Occipital lobe (tissue), 1 donor: ENCODE measurements at regions not wholly inside any gene's neighbourhood (a gene's known extent, or its start where the extent isn't known, plus 50 kb on each side); places are given as distances from the start of the nearest gene placed in this dataset.
"Not testable (repeated sequence)": the region's sequence is repeated elsewhere in the genome, so short reads cannot be mapped to it uniquely, and the experiment has no call there.

Experiments used
- DNase-seq: peaks from one replicate; lab custom pipeline; 2025; lab: John Stamatoyannopoulos, UW

DNA sequence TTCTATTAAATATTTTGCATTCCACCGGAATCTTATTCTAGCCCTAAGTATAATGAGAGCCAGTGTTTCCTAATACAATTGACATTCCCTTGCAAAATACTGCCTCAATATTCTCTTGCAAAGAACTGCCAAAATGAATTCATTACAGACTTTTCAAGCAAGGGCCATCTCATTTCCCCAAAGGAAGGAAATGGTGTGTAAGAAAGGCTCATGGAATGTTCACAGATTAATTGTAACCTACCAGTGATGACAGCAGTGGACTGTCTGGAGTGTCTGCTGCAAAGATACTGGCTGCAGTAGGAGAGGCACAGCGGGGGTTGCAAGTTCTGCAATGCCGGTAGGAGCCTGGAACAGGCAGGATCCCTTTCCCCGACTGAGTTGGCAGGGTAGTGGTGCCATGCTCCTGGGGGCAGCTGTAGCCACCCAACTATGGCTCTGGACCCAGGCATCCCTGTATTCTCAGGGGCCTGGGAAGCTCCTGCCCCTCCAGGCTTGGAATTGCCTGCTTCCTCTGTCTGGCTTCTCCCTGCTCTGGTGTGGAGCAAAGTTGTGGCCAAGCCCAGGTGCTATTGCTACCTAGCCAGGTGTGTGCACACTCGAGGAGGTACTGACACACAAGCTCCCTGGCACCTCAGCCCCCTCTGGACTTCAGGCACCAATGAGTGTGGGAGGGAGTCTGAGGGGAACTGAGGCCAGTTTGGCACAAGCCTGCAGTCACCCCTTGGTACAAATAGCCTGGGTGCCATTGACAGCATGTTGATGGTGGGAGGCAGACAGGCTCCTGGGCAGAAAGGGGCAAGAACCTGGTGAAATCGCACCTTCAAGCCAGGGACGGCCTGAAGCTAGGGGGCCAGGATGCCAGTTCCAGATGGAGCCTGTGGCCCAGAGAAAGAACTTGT, 1371.0 kb downstream of the KCNT2 start:
- DNase-seq = no peak

DNA sequence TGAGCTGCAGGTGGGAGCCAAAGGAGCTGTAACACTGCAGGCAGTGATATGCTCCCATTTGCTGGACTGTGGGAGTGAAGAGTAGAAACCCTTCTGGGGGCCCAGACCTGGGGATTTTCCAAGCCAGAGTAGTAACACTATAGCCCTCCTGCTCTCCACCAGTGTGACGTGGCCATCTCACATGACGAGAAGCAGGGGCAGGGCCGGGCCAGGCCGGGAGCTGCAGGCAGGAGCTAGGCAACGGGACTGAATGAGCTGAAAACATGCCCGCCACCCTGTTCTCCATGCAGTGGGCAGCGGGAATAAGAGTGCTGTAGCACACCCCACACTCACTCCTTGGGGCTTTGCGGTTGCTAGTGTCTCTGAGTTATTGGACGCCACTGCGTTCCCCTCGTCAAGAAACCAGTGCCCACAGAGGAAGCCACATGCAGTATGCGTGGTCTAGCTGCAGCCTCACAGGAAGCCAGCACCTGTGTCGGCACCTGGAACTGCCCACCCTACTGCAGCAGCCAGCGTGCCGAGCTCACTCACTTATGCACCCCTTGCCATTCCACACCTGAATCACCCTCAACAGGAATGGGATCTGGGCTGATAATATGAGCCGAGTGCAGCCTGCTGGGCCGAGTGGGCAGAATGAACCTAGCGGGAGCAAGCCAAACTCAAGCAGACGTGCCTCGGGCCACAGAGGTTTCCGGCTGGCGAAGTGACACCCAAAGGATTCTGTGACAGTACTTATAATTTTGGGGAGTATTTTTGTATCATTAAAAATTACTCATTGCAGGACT, 1389.6 kb downstream of the KCNT2 start:
- no peak for DNase-seq

DNA sequence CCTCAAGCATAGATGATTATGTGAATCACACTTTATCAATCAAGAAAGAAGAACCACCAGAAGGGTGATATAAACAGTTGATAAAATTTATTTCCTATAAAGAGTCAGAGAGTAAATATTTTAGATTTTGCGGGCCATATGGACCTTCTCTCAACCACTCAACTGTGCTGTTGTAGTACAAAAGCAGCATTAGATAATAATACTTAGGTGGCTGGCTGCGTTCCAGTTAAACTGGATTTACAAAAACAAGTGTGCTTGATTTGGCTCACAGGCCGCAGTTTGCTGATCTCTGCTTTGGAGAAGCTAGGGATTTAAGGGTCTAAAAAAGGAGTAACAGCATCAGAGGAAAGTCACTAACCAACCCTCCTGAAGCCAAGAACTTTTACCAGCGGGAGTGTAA, 1406.0 kb downstream of the KCNT2 start:
- DNase-seq = no peak

DNA sequence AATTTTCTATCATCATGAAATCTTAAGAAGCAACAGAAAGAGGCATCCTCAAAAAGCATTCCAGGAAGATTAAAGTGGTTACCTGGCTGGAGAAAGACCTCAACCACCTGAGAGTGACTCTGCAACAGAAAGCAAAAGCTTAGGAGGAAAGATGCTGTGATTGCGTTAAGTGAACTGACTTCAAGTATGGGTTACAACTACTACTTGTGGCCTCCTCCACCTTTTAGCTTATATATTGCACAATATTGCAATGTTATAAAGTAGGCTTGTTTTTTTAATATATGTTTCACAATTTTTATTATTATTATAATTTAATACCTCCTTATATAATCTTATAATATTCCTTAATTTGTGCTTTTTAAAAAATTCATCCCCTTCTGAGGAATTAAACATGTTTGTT, 1407.5 kb downstream of the KCNT2 start:
- DNase-seq = no peak

DNA sequence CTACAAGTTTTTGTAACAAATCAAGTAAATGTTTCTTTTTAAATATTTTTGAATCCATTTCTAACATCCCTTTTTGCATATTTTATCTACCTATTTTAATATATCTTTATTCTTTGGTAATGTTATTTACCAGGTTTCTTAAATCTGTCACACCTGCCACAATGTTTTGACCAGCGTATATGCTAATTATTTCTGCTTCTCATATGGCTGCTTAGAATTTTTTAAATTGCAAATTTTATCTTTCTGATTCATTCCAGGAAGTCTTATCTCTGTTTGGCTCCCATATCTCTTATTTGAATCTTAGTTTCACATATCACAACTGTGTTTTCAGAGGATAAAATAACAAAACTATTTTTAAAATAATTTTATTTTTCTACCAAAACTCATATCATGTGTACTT, 1411.1 kb downstream of the KCNT2 start:
- no peak for DNase-seq

DNA sequence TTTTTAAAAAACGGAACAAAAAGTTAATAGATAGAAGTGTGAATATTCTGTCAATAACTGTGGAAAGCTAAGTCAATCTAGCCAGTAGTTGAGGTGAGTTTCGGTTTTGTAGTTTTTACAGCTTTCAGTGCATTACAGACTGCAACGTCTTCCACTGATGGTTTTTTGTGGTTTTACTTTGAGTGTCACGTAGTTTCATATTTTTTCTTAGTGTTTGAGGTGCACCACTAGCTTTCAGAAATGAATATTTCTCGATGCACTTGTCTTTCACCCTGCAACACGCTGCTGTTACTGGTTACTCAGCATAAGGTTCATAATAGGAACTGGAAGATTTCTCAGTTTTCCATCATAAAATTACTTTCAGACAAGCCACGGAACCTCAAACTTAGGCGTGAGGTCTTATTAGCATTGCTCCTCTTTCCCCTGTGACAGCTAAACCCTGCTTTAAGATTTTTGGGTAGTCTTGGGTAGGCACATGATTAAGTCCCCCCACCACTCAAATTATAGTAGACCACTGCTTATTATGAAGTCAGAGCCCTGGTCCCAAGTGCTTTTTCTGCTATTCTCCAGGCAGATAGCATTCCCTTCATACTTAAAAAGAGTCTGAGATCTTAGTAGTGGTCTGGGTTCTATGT, 1412.7 kb downstream of the KCNT2 start:
- DNase-seq = no peak

DNA sequence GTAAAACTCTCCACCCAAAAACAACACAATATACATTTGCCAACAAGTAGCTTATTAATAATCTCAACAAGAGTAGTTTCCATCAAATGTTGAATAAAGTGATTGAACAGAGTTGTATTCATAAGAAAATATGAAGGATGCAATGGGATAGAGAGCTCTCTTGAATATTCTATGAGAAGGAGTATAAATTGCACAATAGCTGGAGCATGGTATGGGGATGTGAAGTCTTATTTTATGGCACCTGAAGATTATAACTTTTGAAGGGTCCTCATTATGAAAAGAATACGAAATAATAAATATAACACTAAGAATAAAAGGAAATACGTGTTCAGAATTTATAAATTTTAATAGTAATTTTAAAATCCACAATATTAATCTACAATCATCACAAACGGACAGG, 1415.1 kb downstream of the KCNT2 start:
- no peak for DNase-seq

DNA sequence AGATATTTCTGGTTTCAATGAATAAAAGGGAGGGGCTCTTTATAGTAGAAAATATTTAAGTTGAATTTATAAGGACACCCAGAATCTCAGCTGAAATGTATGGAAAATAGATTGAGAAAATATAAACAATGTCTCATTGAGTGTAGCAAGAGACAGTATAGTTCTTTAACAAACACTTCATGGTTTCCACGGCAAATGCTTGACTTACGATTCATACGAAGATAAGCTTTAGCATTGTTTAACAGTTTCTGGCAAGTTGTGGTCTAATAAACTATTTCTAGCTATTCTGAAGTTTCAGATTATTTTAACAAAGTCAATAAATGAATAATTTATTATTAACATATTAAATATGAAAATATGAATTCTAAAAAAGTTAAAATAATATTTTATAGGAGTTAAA, 1419.4 kb downstream of the KCNT2 start:
- DNase-seq = no peak

DNA sequence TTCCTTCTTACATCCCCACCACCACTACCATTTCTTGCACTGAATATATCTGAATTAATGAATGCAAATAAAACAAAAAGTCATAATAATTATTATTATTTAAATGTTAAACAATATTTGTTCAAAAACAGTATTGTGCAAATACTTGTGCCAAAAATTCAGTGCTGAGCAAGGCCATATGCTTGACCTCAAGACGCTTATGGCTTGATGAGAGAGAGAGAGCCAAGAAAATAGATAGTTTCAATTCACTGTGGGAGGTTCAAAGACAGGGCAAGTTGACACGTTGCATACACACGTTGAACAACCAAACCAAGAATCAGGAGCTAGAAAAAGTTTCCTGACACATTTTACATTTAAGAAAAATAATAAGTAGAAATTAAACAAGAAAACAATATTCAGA, 1421.7 kb downstream of the KCNT2 start:
- DNase-seq = no peak

DNA sequence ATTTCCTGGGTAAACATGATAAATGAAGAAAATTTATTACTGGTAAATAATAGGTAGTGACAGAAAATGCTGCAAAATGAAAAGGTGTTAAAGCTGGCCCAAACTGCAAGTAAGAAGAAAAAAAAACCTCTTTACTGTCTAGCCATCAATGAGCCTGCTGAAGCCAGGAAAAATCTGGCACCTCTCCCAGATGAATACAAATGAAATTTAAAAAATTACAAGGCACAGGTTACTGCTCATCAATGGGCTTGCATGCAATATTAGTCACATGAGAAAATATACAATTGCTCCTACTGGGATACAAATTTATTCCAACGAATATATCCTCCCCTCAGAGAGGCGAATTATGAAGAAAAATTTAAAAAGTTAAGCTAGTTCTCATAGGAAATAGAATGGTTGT, 1422.5 kb downstream of the KCNT2 start:
- DNase-seq = no peak

DNA sequence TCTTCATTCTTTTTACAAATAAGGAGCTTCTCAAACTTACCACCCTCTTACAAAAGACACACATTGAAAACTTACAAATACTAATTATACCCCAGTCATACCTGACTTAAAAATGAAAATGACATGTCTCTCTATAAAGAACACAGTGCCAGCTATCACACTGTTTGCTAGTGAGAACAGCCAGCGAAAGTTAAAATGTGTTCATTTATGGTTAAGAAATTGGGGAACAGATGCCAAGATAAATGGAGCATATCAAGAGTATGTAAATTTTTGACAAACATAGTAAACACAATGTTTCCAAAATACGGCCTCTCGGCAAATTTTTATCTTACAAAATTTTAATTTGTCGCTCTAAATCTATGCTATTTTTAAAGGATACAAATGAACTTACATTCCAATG, 1422.9 kb downstream of the KCNT2 start:
- DNase-seq = no peak

DNA sequence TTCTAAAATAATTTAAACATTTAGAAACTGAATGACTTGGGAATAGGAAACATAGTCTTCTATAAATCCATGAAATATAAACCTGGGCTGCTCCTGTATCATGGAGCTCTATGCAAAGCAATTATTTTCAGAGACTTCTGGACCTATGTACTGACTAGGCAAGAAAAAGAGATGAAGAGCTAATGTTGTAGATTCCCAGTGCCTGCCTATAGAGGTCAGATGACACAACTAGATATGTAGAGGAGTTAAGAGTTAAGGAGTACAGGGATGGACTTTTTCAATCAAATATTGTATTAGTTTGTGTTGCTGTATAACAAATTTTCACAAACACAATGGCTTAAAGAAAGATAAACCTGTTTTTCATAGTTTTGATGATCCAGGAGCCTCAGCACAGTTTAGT, 1434.5 kb downstream of the KCNT2 start:
- no peak for DNase-seq

DNA sequence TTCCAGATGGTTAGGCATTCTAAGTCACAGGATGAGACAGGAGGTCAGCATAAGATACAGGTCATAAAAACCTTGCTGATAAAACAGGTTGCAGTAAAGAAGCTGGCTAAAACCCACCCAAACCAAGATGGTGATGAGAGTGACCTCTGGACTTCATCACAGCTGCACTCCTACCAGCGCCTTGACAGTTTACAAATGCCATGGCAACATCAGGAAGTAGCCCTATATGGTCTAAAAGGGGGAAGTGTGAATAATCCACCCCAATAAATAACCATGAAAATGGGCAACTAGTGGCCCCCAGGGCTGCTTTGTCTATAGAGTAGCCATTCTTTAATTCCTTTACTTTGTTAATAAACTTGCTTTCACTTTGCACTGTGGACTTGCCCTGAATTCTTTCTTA, 1448.4 kb downstream of the KCNT2 start:
- DNase-seq = not testable (repeated sequence)

DNA sequence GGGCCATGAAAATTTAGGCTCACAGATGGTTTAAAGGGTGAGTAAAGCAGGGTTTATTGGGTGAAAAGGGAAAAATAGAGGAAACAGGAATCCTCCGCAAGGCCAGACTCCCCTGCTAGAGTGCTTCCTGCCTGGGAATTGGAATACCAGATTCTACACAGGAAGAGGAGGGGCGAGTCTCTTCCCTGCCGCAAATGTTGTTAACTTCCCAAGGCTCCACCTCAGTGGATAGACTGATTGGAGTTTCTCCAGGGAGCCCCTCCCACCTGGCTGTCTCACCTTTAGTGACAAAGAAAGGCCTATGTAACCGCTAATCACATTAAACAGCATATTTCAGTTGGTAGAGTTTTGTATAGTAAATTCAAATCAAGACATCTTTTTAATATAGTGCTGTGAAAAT, 1450.1 kb downstream of the KCNT2 start:
- no peak for DNase-seq

DNA sequence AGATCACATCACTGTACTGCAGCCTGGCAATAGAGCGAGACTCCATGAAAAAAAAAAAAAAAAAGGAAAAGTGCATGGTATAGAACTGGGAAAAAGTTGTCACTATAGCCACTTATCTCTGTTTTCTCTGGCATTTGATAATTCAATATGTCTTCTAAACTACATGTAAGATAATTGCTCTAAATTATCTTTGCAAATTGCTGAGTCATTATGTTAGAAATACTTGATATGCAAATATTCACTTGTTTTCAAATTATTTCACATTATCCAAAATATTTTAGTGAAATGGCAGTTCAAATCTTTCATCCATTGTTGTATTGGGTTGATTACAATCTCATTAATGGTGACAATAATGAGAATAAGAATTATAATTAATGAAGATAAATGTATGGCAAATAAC, 1455.1 kb downstream of the KCNT2 start:
- no peak for DNase-seq

DNA sequence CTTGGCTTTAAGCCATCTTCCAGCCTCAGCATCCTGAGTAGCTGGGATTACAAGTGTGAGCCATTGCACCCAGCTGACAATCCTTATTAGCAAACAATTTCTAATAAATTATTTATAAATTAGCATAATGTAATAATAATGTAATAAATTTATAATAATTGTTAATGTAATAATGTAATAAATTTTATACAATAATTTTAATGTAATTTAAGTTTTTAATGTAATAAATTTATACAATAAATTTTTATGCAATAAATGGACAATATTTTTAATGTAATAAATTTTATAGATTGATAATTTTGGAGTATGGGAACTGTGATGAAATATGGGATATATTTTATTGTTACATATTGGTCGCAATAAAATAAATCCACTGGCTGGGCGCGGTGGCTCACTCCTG, 1457.5 kb downstream of the KCNT2 start:
- DNase-seq = no peak

DNA sequence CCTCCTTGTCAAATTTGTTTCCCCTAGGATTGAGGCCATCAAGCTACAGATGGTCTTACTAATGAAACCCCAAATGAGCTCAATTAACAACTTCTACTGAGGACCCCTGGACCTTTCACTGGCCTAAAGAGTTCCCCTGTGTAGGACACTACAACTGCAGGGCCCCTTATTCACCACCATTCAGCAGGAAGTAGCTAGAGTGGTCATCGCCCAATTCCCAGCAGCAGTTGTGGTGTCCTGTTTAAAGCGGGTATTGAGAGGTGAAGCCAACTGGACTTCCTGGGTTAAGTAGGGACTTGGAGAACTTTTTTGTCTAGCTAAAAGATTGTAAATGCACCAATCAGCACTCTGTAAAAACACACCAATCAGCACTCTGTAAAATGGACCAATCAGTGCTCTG, 1466.9 kb downstream of the KCNT2 start:
- DNase-seq = no peak

DNA sequence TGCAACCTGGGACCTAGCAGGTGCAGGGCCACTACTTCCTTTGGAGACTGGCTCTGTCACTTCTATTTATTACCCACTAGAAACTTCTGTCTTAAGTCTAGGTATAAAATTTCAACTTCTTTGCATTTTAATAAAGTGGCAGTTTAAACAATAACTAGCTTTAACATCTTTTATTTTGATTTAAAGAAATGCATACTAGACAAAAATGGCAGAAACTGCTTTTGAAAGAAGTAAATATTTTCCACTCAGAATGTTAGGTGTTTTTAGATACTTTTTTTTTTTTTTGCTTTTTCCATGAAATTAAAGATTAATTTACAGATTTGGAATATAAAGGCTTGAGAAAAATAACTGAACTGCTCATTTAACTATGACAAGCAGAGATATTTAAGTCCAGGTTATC, 1477.6 kb downstream of the KCNT2 start:
- no peak for DNase-seq

DNA sequence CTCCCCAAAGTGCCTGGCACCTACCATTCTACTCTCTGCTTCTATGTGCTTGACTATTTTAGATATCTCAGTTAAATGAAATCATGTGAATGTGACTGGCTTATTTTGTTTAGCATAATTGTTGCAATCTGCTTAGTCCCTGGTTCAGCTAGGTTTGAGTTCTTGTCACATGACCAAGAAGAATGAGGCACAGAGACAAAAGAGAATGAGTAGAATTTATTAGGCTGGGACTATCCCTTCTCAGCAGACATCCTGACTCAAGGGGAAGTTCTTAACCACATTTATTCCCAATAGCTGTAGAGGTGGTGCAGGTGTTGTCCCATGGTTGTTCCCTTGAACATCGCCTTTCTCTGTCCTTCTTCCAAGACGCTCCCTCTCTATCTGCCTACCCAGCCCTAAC, 1485.7 kb downstream of the KCNT2 start:
- DNase-seq = no peak

DNA sequence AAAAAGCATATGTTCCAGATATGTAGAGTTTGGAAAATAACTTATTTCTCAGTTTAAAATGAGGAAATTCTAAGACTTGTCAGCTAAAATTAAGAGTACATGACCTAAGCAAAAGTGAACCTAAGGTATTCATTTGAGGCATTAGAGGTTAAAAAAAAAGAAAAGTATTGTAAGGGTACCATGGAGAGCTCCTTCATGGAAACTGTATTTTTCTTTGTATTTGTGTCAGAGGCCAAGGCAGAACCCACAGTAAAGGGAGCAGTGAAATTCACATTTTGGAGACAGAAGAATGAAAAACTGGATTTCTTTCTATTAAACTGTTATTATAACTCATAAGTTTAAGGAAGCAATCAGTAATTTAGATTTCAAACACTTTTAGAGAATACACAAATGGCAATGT, 1494.8 kb downstream of the KCNT2 start:
- DNase-seq = no peak

DNA sequence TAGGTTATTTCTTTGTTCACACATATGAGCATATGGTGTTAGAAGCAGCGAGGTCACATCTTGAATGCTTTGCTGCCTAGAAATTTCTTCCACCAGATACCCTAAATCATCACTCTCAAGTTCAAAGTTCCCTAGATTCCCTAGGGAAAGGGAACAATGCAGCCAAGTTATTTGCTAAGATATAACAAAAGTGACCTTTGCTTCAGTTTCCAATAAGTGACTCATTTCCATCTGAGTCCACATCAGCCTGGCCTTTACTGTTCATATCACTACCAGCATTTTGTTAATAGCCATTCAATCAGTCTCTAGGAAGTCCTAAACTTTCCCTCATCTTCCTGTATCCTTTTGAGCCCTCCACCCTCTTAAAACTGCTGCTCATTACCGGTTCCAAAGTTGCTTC, 1502.5 kb downstream of the KCNT2 start:
- no peak for DNase-seq

DNA sequence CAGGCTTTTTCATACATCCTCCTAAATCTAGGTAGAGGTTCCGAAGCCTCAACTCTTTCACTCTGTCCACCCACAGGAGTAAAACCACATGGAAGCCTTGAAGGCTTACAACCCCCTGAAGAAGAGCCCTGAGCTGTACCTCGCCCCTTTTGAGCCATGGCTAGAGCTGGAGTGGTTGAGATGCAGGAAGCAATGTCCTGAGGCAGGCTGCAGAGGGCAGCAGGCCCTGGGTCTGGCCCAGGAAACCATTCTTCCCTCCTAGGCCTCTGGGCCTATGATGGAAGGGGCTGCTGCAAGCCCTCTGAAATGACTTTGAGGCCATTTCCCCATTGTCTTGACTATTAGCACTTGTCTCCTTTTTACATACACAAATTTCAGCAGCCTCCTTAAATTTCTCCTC, 1503.0 kb downstream of the KCNT2 start:
- no peak for DNase-seq

DNA sequence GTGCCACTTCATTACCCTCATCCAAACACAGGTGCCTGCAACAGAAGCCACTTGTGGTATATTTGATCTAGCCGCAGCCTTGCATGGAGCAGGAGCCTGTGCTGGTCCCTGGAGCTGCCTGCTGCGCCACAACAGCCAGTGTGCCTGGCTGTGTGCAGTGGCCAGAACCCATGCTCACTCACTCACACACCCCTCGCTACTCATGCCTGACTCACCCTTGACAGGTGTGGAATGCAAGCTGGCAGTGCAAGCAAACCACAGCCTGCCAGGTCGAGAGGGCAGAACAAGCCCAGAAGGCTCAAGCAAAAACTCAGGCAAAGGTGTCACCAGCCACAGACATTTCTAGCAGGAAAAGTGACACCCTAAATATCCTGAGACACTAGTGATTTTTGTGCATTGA, 1510.9 kb downstream of the KCNT2 start:
- DNase-seq = no peak
